HCT116 (cell line): ENCODE measurements at regions not wholly inside any gene's neighbourhood (a gene's known extent, or its start where the extent isn't known, plus 50 kb on each side); places are given as distances from the start of the nearest gene placed in this dataset.

Experiments used
- ATAC-seq: fragments of 200-7000 bp; cut with Tn5 transposase; 2 replicates; pipeline ENCODE4 v1.9.1; 2020; ENCODE audit warnings: mild to moderate bottlenecking, moderate library complexity
- BruUV-seq: library from RNA; stranded (reverse); fragments of 400-500 nt; replicated peaks from 2 replicates; lab custom pipeline; 2021; lab: Mats Ljungman, UMichigan
- CTCF ChIA-PET: fragments of 300-600 bp; sonication (Branson Sonifier 250); formaldehyde crosslinking; loops from one replicate; lab custom pipeline; 2021; ENCODE audit warnings: antibody characterized with exemption; lab: Charles Lee
- POLR2A ChIA-PET: fragments of 300-600, 350-600 bp; sonication (Branson Sonifier 250); formaldehyde crosslinking; loops from one replicate; lab custom pipeline; 2021; ENCODE audit warnings: antibody characterized with exemption; lab: Charles Lee
- RAD21 ChIA-PET, 2 experiments: fragments of 300-600 bp; sonication (Branson Sonifier 250); formaldehyde crosslinking; loops; one replicate each; lab custom pipeline; 2023; ENCODE audit warnings: low total read pairs in 2 of 2; ENCODE audit not compliant: uncharacterized antibody in 2 of 2, unreplicated experiment in 2 of 2, low non-redundant PET in 1 of 2; lab: Charles Lee
- DNase-seq: peaks from one replicate; pipeline ENCODE4 v3.0.0-alpha.2; 2010; ENCODE audit warnings: low read depth, low spot score
- H2AFZ ChIP-seq: fragments of 200-600 bp; shearing (Covaris generic), sonication (generic); 2 replicates; pipeline ENCODE4 v1.6.1; 2017; ENCODE audit warnings: low read depth, mixed run types, mixed read lengths, antibody characterized with exemption, low read length; ENCODE audit not compliant: poor library complexity, severe bottlenecking
- H3K27ac ChIP-seq: 2 replicates; pipeline ENCODE4 v1.5.1; 2012; ENCODE audit warnings: low read depth, low read length
- H3K27me3 ChIP-seq: fragments of 200-600 bp; sonication (generic); 2 replicates; pipeline ENCODE4 v1.6.1; 2016; ENCODE audit warnings: mixed run types, low read length, mixed read lengths; ENCODE audit not compliant: insufficient read depth
- H3K36me3 ChIP-seq, 2 experiments: fragments of 200-500 bp in 1 of 2; fragments of 200-600 bp in 1 of 2; sonication (Bioruptor generic) in 1 of 2; sonication (generic) in 1 of 2; 2 replicates each; pipeline versions ENCODE4 v1.5.1 to v1.6.1; 2014 to 2016; ENCODE audit warnings: low read length in 2 of 2, inconsistent platforms in 1 of 2, mixed read lengths in 1 of 2, mixed run types in 1 of 2; ENCODE audit not compliant: insufficient read depth in 2 of 2, control insufficient read depth in 1 of 2
- H3K4me1 ChIP-seq, 2 experiments: fragments of 200-600 bp in 1 of 2; sonication (generic) in 1 of 2; 2 replicates each; pipeline versions ENCODE4 v1.5.1 to v1.6.1; 2012 to 2017; ENCODE audit warnings: low read length in 2 of 2, inconsistent platforms in 1 of 2, mild to moderate bottlenecking in 1 of 2, mixed read lengths in 1 of 2, mixed run types in 1 of 2, moderate library complexity in 1 of 2; ENCODE audit not compliant: insufficient read depth in 2 of 2, control insufficient read depth in 1 of 2
- H3K4me2 ChIP-seq: fragments of 200-600 bp; sonication (generic); 2 replicates; pipeline ENCODE4 v1.6.1; 2017; ENCODE audit warnings: mixed run types, low read length, mixed read lengths
- H3K4me3 ChIP-seq, 2 experiments: fragments of 200-600 bp in 1 of 2; sonication (generic) in 1 of 2; replicated peaks in 1 of 2; 2 replicates each; pipeline ENCODE4 v1.5.1; 2011 to 2016; ENCODE audit warnings: low read length in 2 of 2, control low read depth in 1 of 2, low read depth in 1 of 2, mild to moderate bottlenecking in 1 of 2, mixed read lengths in 1 of 2, mixed run types in 1 of 2
- H3K79me2 ChIP-seq: fragments of 200-600 bp; sonication (generic); 2 replicates; pipeline ENCODE4 v1.6.1; 2017; ENCODE audit warnings: mild to moderate bottlenecking, mixed run types, low read length, moderate library complexity, mixed read lengths; ENCODE audit not compliant: insufficient read depth
- H3K9ac ChIP-seq: fragments of 200-600 bp; sonication (generic); 2 replicates; pipeline ENCODE4 v1.6.1; 2016; ENCODE audit warnings: low read length, mixed read lengths
- H3K9me2 ChIP-seq: fragments of 200-600 bp; sonication (generic), shearing (Covaris generic); 2 replicates; pipeline ENCODE4 v1.6.1; 2017; ENCODE audit warnings: mixed run types, mild to moderate bottlenecking, moderate library complexity; ENCODE audit not compliant: insufficient read depth
- H3K9me3 ChIP-seq, 2 experiments: fragments of 200-500 bp in 1 of 2; fragments of 200-600 bp in 1 of 2; sonication (Bioruptor generic) in 1 of 2; sonication (generic) in 1 of 2; 2 replicates each; pipeline ENCODE4 v1.6.1; 2014 to 2017; ENCODE audit warnings: low read length in 2 of 2, mixed read lengths in 2 of 2, inconsistent platforms in 1 of 2, low read depth in 1 of 2, mild to moderate bottlenecking in 1 of 2, mixed run types in 1 of 2, moderate library complexity in 1 of 2; ENCODE audit not compliant: control insufficient read depth in 1 of 2, insufficient read depth in 1 of 2
- H4K20me1 ChIP-seq: fragments of 200-600 bp; sonication (generic), shearing (Covaris generic); 2 replicates; pipeline ENCODE4 v1.6.1; 2017; ENCODE audit warnings: mixed run types, mild to moderate bottlenecking, moderate library complexity; ENCODE audit not compliant: insufficient read depth
- EGR1 ChIP-seq: IDR thresholded peaks from 2 replicates; pipeline ENCODE4 v1.6.1; 2012; ENCODE audit warnings: low read depth
- ELF1 ChIP-seq: IDR thresholded peaks from 2 replicates; pipeline ENCODE4 v1.6.1; 2012; ENCODE audit warnings: low read depth, borderline replicate concordance
- EZH2phosphoT487 ChIP-seq: fragments of 200-600 bp; IDR thresholded peaks from 2 replicates; pipeline ENCODE4 v1.6.1; 2018; ENCODE audit warnings: antibody characterized with exemption, borderline replicate concordance
- JUND ChIP-seq: IDR thresholded peaks from 2 replicates; pipeline ENCODE4 v1.6.1; 2012
- POLR2A ChIP-seq: IDR thresholded peaks from 2 replicates; pipeline ENCODE4 v1.7.0; 2011; ENCODE audit warnings: borderline replicate concordance; ENCODE audit not compliant: insufficient read depth, insufficient read length; ENCODE audit errors: extremely low read depth
- POLR2AphosphoS5 ChIP-seq: IDR thresholded peaks from 2 replicates; pipeline ENCODE4 v1.6.1; 2011; ENCODE audit warnings: mild to moderate bottlenecking, low read depth, low read length, moderate library complexity
- RAD21 ChIP-seq: IDR thresholded peaks from 2 replicates; pipeline ENCODE4 v1.6.1; 2012; ENCODE audit warnings: low read depth, mild to moderate bottlenecking
- REST ChIP-seq: IDR thresholded peaks from 2 replicates; pipeline ENCODE4 v1.6.1; 2012; ENCODE audit warnings: low read depth
- ZFX ChIP-seq: fragments of 450-650 bp; IDR thresholded peaks from 2 replicates; pipeline ENCODE4 v1.6.1; 2017
- intact Hi-C: fragments of 100-400 bp; cut with micrococcal nuclease; formaldehyde crosslinking; loops from 2 replicates; pipeline ENCODE4 v1.10.0; 2022
- TF ChIP-seq, protein P1 (sequence below), 3 experiments: fragments of 200-600 bp in 1 of 3; sonication (generic) in 1 of 3; IDR thresholded peaks in 2 of 3; conservative IDR thresholded peaks in 1 of 3; 2 replicates each; pipeline ENCODE4 v1.5.1; 2012 to 2017; ENCODE audit warnings: low read depth in 2 of 3, low read length in 2 of 3, antibody characterized with exemption in 1 of 3, borderline replicate concordance in 1 of 3, control low read depth in 1 of 3, mild to moderate bottlenecking in 1 of 3, mixed read lengths in 1 of 3, mixed run types in 1 of 3, moderate library complexity in 1 of 3; ENCODE audit not compliant: insufficient read depth in 1 of 3
- TF ChIP-seq, protein P2 (sequence below): IDR thresholded peaks from 2 replicates; pipeline ENCODE4 v1.6.1; 2011; ENCODE audit warnings: mild to moderate bottlenecking, low read length, moderate library complexity; ENCODE audit not compliant: insufficient replicate concordance; ENCODE audit errors: extremely low read depth

GRCh38 chr2:129467941-129468340, 511.5 kb upstream of the RAB6C start (continued):
- TF ChIP-seq REST (no peak), ZFX (no peak), EGR1 (no peak), ELF1 (no peak), RAD21 (no peak)
- TF ChIP-seq, protein P1, sequence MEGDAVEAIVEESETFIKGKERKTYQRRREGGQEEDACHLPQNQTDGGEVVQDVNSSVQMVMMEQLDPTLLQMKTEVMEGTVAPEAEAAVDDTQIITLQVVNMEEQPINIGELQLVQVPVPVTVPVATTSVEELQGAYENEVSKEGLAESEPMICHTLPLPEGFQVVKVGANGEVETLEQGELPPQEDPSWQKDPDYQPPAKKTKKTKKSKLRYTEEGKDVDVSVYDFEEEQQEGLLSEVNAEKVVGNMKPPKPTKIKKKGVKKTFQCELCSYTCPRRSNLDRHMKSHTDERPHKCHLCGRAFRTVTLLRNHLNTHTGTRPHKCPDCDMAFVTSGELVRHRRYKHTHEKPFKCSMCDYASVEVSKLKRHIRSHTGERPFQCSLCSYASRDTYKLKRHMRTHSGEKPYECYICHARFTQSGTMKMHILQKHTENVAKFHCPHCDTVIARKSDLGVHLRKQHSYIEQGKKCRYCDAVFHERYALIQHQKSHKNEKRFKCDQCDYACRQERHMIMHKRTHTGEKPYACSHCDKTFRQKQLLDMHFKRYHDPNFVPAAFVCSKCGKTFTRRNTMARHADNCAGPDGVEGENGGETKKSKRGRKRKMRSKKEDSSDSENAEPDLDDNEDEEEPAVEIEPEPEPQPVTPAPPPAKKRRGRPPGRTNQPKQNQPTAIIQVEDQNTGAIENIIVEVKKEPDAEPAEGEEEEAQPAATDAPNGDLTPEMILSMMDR (IDR thresholded peaks at IDR 0.05 in 2 of 3, conservative IDR thresholded peaks at IDR 0.05 in 1 of 3; ENCODE audit: borderline replicate concordance in 1 of 3, insufficient read depth in 1 of 3, low read depth in 2 of 3, low read length in 2 of 3) = no peak

DNA sequence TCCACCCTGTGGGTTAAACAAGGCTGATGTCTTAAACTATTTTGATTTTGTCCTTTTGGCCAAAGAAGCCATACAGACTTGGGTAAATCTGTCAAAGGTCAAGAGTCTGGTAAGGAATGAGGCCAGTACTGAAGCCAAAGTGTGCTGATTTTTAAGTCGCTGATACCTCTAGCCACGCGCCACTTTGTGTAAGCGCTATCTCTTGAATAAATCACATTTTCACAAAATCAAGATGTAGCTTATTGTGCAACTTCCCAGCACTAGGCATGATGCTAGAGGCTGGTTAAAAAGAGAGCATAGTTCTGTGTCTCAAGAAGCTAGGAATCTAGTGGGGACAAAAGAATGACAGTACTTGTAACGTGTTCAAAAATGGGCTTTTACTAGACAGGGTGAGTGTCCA, 510.6 kb upstream of the RAB6C start:
- H3K9me3 ChIP-seq = no peaks in the 10 kb centered on the region
- ATAC-seq (no peak), DNase-seq (no peak)
- no peaks in the 10 kb centered on the region for H3K79me2 ChIP-seq
- H3K4me3 ChIP-seq = no peak overlapping the region
- H3K4me1 ChIP-seq = no peaks in the 10 kb centered on the region
- TF ChIP-seq JUND (no peak), POLR2A (no peak), POLR2AphosphoS5 (no peak), EZH2phosphoT487 (no peak), EGR1 (no peak)
- TF ChIP-seq, protein P2, sequence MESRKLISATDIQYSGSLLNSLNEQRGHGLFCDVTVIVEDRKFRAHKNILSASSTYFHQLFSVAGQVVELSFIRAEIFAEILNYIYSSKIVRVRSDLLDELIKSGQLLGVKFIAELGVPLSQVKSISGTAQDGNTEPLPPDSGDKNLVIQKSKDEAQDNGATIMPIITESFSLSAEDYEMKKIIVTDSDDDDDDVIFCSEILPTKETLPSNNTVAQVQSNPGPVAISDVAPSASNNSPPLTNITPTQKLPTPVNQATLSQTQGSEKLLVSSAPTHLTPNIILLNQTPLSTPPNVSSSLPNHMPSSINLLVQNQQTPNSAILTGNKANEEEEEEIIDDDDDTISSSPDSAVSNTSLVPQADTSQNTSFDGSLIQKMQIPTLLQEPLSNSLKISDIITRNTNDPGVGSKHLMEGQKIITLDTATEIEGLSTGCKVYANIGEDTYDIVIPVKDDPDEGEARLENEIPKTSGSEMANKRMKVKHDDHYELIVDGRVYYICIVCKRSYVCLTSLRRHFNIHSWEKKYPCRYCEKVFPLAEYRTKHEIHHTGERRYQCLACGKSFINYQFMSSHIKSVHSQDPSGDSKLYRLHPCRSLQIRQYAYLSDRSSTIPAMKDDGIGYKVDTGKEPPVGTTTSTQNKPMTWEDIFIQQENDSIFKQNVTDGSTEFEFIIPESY = no peak
- ChIA-PET POLR2A (interaction anchor here (0.5 kb wide), 1 partner anchor 755 kb away, joined by 3 read pairs; no protein-coding TSS in a partner anchor), CTCF (no interaction called here), RAD21 (no interaction called here)
- H3K9me2 ChIP-seq = no peaks in the 10 kb centered on the region
- no TSS peak for BruUV-seq
- no peak overlapping the region for H3K27ac ChIP-seq
- H3K36me3 ChIP-seq = no peaks in the 10 kb centered on the region
- no peak overlapping the region for H3K4me2 ChIP-seq
- peaks cover 47% of the 10 kb centered on the region for H3K27me3 ChIP-seq
- H3K9ac ChIP-seq = no peak overlapping the region
- intact Hi-C loops = no loop called here
- no peaks in the 10 kb centered on the region for H4K20me1 ChIP-seq
- no peak overlapping the region for H2AFZ ChIP-seq
